ENCODE measurements at regions not wholly inside any gene's neighbourhood (a gene's known extent, or its start where the extent isn't known, plus 50 kb on each side); places are given as distances from the start of the nearest gene placed in this dataset.

DNA sequence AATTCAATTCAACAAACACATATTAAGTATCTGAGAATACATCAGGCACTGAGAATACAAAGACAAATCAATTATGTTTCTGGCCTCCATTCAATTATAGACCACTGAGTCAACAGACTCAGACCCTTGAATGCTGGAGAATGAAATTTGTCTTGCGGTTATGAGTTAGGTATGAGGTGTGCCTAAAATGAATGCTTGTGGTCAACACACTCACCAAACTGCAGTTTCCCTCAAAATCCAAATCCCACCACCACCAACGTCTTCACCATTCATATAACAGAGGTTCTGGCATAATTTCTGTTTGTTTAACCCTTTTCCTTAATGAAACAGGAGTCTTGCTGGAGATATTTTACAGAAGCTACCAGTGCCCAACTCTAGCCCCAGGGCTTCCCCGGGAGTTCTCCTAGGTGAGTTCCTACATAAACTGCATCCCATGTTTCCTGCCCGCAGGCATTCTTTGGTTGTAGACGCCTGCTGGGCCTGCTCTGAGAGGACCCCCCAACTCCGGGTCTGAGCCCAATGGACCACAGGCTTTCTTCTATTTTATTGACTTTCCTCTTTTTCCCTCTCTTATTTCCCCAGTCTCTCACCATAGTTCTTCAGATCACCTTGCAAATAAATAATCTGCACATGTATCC, 119.2 kb downstream of the DDX53 start:
- Histone ChIP-seq H3K4me3 (ENCODE audit: low read depth, low read length) (no peak overlapping the region), H3K27ac (ENCODE audit: low read depth, low read length) (no peak overlapping the region), H3K27me3 (ENCODE audit: control insufficient read depth, insufficient read depth, low read length) (peaks cover 2% of the 10 kb centered on the region), H3K4me1 (ENCODE audit: control insufficient read depth, insufficient read depth, low read length) (no peaks in the 10 kb centered on the region), H3K9me3 (ENCODE audit: control insufficient read depth, insufficient read depth, low read length) (no peaks in the 10 kb centered on the region), H3K36me3 (ENCODE audit: control insufficient read depth, insufficient read depth, low read length) (no peaks in the 10 kb centered on the region)
- DNase-seq (ENCODE audit: low read depth in 4 of 6, low spot score in 6 of 6), result no peak
- WGBS (ENCODE audit: insufficient coverage), result 55% methylated on average over 5 of the region's 6 CpGs

DNA sequence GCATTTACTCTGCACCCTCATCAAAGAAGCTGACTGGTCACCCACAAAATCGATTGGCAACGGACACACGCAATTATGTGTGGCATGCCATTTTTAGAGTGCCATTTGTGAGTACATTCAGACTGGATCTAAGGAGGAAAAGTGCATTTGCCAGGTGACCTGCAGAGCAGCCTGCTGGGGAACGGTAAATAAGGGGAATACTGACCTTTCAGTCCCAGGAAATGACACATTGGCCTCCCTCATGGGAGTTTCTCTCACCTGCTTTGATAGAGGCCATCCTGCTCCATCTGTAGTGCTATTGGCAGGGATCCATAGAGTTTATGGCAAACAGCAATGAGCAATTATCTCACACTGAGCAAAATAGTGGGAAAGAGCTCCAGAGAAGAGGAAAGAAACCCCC, 127.8 kb downstream of the DDX53 start:
- Histone ChIP-seq H3K27ac (ENCODE audit: low read depth, low read length) (no peak overlapping the region), H3K9me3 (ENCODE audit: control insufficient read depth, insufficient read depth, low read length) (no peaks in the 10 kb centered on the region), H3K4me1 (ENCODE audit: control insufficient read depth, insufficient read depth, low read length) (no peaks in the 10 kb centered on the region), H3K36me3 (ENCODE audit: control insufficient read depth, insufficient read depth, low read length) (no peaks in the 10 kb centered on the region), H3K27me3 (ENCODE audit: control insufficient read depth, insufficient read depth, low read length) (peaks cover 4% of the 10 kb centered on the region), H3K4me3 (ENCODE audit: low read depth, low read length) (no peak overlapping the region)
- DNase-seq (ENCODE audit: low read depth in 4 of 6, low spot score in 6 of 6), result no peak
- 68% methylated on average over 4 of the region's 4 CpGs for WGBS (ENCODE audit: insufficient coverage)

GRCh38 chrX:23133551-23133950, 133.8 kb downstream of the DDX53 start:
- DNase-seq (ENCODE audit: low read depth in 4 of 6, low spot score in 6 of 6), result no peak
- Histone ChIP-seq H3K27ac (ENCODE audit: low read depth, low read length) (no peak overlapping the region), H3K4me3 (ENCODE audit: low read depth, low read length) (no peak overlapping the region), H3K4me1 (ENCODE audit: control insufficient read depth, insufficient read depth, low read length) (no peaks in the 10 kb centered on the region), H3K36me3 (ENCODE audit: control insufficient read depth, insufficient read depth, low read length) (no peaks in the 10 kb centered on the region), H3K27me3 (ENCODE audit: control insufficient read depth, insufficient read depth, low read length) (no peaks in the 10 kb centered on the region), H3K9me3 (ENCODE audit: control insufficient read depth, insufficient read depth, low read length) (no peaks in the 10 kb centered on the region)
- 100% methylated on average over 2 of the region's 8 CpGs for WGBS (ENCODE audit: insufficient coverage)

- Histone ChIP-seq H3K27ac (ENCODE audit: low read depth, low read length) (no peak overlapping the region), H3K36me3 (ENCODE audit: control insufficient read depth, insufficient read depth, low read length) (no peaks in the 10 kb centered on the region), H3K27me3 (ENCODE audit: control insufficient read depth, insufficient read depth, low read length) (no peaks in the 10 kb centered on the region), H3K4me3 (ENCODE audit: low read depth, low read length) (no peak overlapping the region), H3K9me3 (ENCODE audit: control insufficient read depth, insufficient read depth, low read length) (no peaks in the 10 kb centered on the region), H3K4me1 (ENCODE audit: control insufficient read depth, insufficient read depth, low read length) (no peaks in the 10 kb centered on the region)
- DNase-seq (ENCODE audit: low read depth in 4 of 6, low spot score in 6 of 6), result peak in 3 of 6 donors; percentile 2 to 54 (median 24)
Observed at GRCh38 chrX:23134136-23134535, 134.4 kb downstream of the DDX53 start.

- H3K9me3 ChIP-seq (ENCODE audit: control insufficient read depth, insufficient read depth, low read length), result no peaks in the 10 kb centered on the region
- H3K4me3 ChIP-seq (ENCODE audit: low read depth, low read length), result no peak overlapping the region
- H3K27ac ChIP-seq (ENCODE audit: low read depth, low read length), result no peak overlapping the region
- H3K36me3 ChIP-seq (ENCODE audit: control insufficient read depth, insufficient read depth, low read length), result no peaks in the 10 kb centered on the region
- WGBS (ENCODE audit: insufficient coverage), result 100% methylated on average over 2 of the region's 6 CpGs
- H3K27me3 ChIP-seq (ENCODE audit: control insufficient read depth, insufficient read depth, low read length), result no peaks in the 10 kb centered on the region
- H3K4me1 ChIP-seq (ENCODE audit: control insufficient read depth, insufficient read depth, low read length), result no peaks in the 10 kb centered on the region
- no peak for DNase-seq (ENCODE audit: low read depth in 4 of 6, low spot score in 6 of 6)
Observed at GRCh38 chrX:23136816-23137215, 137.1 kb downstream of the DDX53 start.

GRCh38 chrX:23168291-23168690, 166.4 kb upstream of the PTCHD1 start:
- Histone ChIP-seq H3K27ac (ENCODE audit: low read depth, low read length) (no peak overlapping the region), H3K36me3 (ENCODE audit: control insufficient read depth, insufficient read depth, low read length) (no peaks in the 10 kb centered on the region), H3K4me3 (ENCODE audit: low read depth, low read length) (no peak overlapping the region), H3K9me3 (ENCODE audit: control insufficient read depth, insufficient read depth, low read length) (no peaks in the 10 kb centered on the region), H3K4me1 (ENCODE audit: control insufficient read depth, insufficient read depth, low read length) (no peaks in the 10 kb centered on the region), H3K27me3 (ENCODE audit: control insufficient read depth, insufficient read depth, low read length) (no peaks in the 10 kb centered on the region)
- DNase-seq (ENCODE audit: low read depth in 4 of 6, low spot score in 6 of 6), result peak in 1 of 6 donors; percentile 20
- WGBS (ENCODE audit: insufficient coverage), result no CpG with 5 or more reads among the region's 1 CpG

GRCh38 chrX:23185951-23186350, 148.7 kb upstream of the PTCHD1 start:
- Histone ChIP-seq H3K36me3 (ENCODE audit: control insufficient read depth, insufficient read depth, low read length) (no peaks in the 10 kb centered on the region), H3K27ac (ENCODE audit: low read depth, low read length) (no peak overlapping the region), H3K4me3 (ENCODE audit: low read depth, low read length) (no peak overlapping the region), H3K4me1 (ENCODE audit: control insufficient read depth, insufficient read depth, low read length) (no peaks in the 10 kb centered on the region), H3K27me3 (ENCODE audit: control insufficient read depth, insufficient read depth, low read length) (no peaks in the 10 kb centered on the region), H3K9me3 (ENCODE audit: control insufficient read depth, insufficient read depth, low read length) (no peaks in the 10 kb centered on the region)
- 77% methylated on average over 1 of the region's 1 CpG for WGBS (ENCODE audit: insufficient coverage)
- no peak for DNase-seq (ENCODE audit: low read depth in 4 of 6, low spot score in 6 of 6)

GRCh38 chrX:23187819-23188218, 146.8 kb upstream of the PTCHD1 start:
- no peaks in the 10 kb centered on the region for H3K27me3 ChIP-seq (ENCODE audit: control insufficient read depth, insufficient read depth, low read length)
- WGBS (ENCODE audit: insufficient coverage), result no CpG with 5 or more reads among the region's 5 CpGs
- no peak for DNase-seq (ENCODE audit: low read depth in 4 of 6, low spot score in 6 of 6)

GRCh38 chrX:23194885-23195554, 139.6 kb upstream of the PTCHD1 start:
- no CpG with 5 or more reads among the region's 3 CpGs for WGBS (ENCODE audit: insufficient coverage)
- H3K4me1 ChIP-seq (ENCODE audit: control insufficient read depth, insufficient read depth, low read length), result no peaks in the 10 kb centered on the region
- no peaks in the 10 kb centered on the region for H3K9me3 ChIP-seq (ENCODE audit: control insufficient read depth, insufficient read depth, low read length)
- DNase-seq (ENCODE audit: low read depth in 4 of 6, low spot score in 6 of 6), result peak in 1 of 6 donors; percentile 33
- H3K4me3 ChIP-seq (ENCODE audit: low read depth, low read length), result no peak overlapping the region
- H3K27me3 ChIP-seq (ENCODE audit: control insufficient read depth, insufficient read depth, low read length), result no peaks in the 10 kb centered on the region
- H3K36me3 ChIP-seq (ENCODE audit: control insufficient read depth, insufficient read depth, low read length), result no peaks in the 10 kb centered on the region
- H3K27ac ChIP-seq (ENCODE audit: low read depth, low read length), result no peak overlapping the region

More at GRCh38 chrX:23187819-23188218, 146.8 kb upstream of the PTCHD1 start:
- Histone ChIP-seq H3K36me3 (ENCODE audit: control insufficient read depth, insufficient read depth, low read length) (no peaks in the 10 kb centered on the region), H3K27ac (ENCODE audit: low read depth, low read length) (no peak overlapping the region), H3K9me3 (ENCODE audit: control insufficient read depth, insufficient read depth, low read length) (no peaks in the 10 kb centered on the region), H3K4me3 (ENCODE audit: low read depth, low read length) (no peak overlapping the region), H3K4me1 (ENCODE audit: control insufficient read depth, insufficient read depth, low read length) (no peaks in the 10 kb centered on the region)

DNA sequence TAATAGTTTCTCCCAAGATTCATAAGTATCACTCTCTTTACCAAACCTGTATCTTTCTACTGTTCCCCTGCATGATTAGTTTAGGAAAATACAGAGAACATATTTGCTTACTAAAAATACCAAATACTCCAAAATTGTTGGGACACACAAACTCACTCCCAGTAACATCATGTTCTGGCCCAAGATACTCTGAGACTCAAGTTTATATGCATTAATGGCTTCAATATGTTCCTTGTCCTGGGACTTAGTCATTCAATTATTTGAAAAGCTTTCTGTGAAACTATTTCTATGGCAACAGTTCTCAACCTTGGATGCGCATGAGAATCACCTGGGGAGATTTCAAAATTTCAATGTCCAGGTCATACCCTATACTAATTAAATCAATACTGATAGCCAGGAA, 138.9 kb upstream of the PTCHD1 start:
- H3K36me3 ChIP-seq (ENCODE audit: control insufficient read depth, insufficient read depth, low read length), result no peaks in the 10 kb centered on the region
- H3K4me1 ChIP-seq (ENCODE audit: control insufficient read depth, insufficient read depth, low read length), result no peaks in the 10 kb centered on the region
- no peaks in the 10 kb centered on the region for H3K9me3 ChIP-seq (ENCODE audit: control insufficient read depth, insufficient read depth, low read length)
- DNase-seq (ENCODE audit: low read depth in 4 of 6, low spot score in 6 of 6), result no peak
- no peaks in the 10 kb centered on the region for H3K27me3 ChIP-seq (ENCODE audit: control insufficient read depth, insufficient read depth, low read length)
- no CpG with 5 or more reads among the region's 1 CpG for WGBS (ENCODE audit: insufficient coverage)
- H3K27ac ChIP-seq (ENCODE audit: low read depth, low read length), result no peak overlapping the region
- no peak overlapping the region for H3K4me3 ChIP-seq (ENCODE audit: low read depth, low read length)
